HG03469 (cell line): ENCODE measurements at regions not wholly inside any gene's neighbourhood (a gene's known extent, or its start where the extent isn't known, plus 50 kb on each side); places are given as distances from the start of the nearest gene placed in this dataset.
"Not testable (repeated sequence)": the region's sequence is repeated elsewhere in the genome, so short reads cannot be mapped to it uniquely, and the experiment has no call there.

Source experiments
- ATAC-seq: cut with Tn5 transposase; IDR thresholded peaks from one replicate; pipeline ENCODE4 v1.9.1; 2021; ENCODE audit warnings: mild to moderate bottlenecking, moderate library complexity, moderate number of reproducible peaks; ENCODE audit not compliant: unreplicated experiment

DNA sequence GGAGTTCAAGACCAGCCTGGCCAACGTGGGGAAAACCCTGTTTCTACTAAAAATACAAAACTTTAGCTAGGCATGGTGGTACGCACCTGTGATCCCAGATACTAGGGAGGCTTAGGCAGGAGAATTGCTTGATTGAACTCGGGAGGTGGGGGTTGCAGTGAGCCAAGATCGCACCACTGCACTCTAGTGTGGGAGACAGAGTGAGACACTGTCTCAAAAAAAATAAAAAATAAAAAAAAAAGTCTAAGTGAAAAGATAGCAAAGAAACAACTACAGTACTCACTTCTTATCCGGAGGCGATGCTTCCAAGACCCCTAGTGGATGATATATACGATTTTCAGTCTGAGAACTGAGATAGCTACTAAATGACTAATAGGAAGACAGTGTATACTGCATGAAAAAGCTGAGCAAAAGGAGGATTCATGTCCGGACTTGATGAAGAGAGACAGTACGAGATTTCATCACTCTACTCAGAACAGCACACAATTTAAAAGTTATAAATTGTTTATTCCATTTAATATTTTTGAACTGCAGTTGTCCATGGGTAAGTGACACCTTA, 138.7 kb upstream of the GOLGA6L6 start:
- not testable (repeated sequence) for ATAC-seq

DNA sequence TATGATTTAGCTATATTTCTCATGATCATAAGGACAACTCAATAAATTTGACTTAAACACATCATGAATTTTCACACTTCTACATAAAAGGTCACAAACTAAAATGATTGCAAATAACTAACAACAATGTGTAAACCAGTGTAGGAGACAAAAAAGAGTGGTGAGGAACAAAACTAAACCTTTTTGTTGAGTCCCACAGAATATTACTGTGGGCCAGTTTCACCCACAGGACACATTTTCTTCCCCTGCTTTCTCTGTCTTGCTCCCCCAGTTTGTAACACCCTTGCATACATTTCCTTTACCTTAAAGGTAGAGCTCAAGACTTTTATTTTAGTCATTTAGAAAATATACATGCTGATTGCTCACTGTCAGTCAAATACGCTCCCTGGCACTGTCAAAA, 130.9 kb upstream of the GOLGA6L6 start:
- ATAC-seq, result no peak

DNA sequence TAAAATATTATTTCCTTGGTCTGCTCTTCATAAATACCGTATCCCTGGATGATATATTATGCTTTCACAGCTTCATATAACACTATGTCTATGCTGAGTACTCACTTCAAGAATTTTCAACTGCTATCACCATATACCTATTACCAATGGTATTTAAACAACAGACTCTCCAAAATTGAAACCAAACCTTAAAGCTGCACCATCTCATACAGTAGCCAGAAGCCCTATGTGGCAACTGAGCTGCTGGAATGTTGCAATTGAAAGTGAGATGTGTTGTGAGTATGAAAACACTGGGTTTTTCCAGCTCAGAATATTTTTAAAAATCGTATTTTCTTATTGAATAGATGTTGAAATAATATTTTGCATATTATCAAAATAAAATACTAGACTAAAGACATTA, 130.1 kb upstream of the GOLGA6L6 start:
- no peak for ATAC-seq

DNA sequence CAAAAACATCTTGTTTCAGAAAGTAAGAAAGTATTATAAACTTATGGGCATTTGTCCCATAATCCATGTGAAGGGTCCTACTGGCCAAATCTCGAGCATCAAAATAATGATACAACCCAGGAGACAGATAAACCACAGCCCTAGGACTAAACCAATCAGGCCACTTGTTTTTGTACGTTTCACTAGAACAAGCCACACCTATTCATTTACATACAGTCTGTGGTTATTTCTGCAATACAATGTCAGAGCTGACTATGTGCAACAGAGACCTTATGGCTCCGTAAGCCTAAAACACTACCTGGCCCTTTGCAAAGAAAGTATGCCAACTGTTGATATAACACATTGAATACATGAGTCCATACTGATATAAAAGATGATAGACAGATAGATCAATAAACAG, 124.8 kb upstream of the GOLGA6L6 start:
- not testable (repeated sequence) for ATAC-seq

DNA sequence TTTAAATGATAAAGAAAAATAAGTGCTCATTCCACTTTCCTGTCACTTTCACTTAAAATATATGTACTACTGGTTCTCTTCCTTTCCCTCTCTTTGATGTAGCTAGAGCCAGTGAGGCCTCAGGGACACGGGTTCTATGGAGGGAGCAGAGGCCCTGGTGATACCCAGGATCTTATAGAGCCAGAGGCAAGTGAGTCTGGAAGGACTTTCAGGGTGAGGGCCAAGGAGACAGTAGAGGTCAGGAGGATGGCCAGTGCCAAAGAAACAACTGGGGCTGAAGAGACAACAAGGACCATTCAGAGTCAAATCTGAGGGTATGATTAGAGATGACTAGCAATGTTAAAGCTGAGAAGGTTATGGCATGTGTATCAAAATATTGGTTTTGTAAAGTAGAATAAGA, 124.1 kb upstream of the GOLGA6L6 start:
- no peak for ATAC-seq

DNA sequence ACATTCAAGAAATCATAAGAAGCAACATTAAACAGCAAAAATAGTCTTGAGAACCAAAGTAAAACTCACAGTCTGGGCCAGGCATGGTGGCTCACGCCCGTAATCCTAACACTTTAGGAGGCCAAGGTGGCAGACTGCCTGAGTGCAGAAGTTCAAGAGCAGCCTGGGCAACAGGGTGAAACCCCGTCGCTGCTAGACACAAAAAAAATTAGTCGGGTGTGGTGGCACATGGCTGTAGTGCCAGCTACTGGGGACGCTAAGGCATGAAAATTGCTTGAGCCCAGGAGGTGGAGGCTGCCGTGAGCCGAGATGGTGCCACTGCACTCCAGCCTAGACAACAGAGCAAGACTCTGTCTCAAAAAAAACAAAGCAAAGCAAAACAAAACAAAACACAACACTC, 117.7 kb upstream of the GOLGA6L6 start:
- ATAC-seq, result no peak

DNA sequence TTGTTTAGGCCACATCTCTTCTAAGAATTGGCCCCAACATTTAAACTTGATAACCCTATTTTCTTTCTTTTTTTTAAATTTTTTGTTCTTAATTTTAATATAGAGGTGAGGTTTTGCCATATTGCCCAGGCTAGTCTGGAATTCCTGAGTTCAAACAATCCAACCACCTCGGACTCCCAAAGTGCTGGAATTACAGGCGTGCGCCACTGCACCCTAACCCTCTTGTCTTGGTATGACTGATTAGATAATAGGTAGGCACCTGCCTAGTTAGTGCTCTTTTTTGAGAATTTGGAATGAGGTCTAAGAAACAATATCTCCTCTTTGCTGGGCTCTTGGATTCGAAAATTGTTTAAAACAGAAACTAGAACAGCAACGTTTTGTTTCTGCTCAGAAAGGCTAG, 116.4 kb upstream of the GOLGA6L6 start:
- ATAC-seq, result no peak

DNA sequence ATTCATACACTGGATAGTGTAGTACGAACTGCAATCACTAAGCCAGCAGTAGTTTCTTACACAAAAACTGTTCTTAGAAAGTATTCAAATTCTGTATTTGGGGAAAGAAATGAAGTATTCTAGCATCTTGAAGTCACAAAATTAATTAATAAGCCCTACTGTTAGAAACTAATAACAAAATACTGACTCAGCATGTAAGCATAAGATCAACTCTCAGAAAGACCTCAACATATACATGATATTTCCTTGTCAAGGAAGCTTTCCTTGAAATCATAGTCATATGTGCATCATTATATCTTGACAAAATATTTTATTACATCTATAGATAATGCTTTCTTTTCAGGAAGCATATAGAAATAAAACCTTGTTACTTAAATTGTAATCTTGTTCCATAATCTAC, 115.5 kb upstream of the GOLGA6L6 start:
- ATAC-seq, result no peak

DNA sequence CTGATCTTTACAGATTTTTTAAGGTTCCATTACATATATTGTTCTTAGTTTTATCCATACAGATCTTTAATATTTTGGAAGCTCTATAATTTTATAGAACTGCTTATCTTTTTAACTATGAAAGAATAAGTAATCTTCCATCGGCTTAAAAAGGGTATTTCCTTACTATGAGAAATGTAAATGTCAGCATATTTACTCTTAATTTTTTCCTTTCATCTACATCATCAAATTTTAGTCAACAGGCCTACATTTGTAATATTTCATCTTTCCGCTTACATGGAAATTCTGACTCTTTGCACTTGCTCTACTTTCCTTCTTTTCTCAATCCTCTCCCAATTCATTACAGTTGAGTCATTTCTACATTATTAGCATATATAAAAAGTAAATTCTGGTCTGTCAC, 111.3 kb upstream of the GOLGA6L6 start:
- no peak for ATAC-seq

DNA sequence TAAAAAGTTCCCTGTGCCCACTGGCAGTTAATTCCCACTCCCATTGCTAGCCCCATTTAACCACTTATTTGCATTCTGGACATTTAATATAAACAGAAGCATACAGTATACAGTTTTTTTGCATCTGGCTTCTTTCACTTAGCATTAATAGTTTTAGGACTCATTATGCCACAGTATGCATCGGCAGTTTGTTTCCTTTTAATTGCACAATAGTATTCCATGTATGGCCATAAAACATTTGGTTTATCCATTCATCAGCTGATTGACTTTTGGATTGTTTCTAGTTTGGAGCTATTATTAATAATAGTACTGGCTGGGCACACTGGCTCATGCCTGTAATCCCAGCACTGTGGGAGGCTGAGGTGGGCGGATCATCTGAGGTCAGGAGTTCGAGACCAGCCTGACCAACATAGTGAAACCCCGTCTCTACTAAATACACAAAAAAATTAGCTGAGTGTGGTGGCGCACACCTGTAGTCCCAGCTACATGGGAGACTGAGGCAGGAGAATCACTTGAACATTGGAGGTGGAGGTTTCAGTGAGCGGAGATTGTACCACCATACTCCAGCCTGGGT, 106.9 kb upstream of the GOLGA6L6 start:
- ATAC-seq, result not testable (repeated sequence)

DNA sequence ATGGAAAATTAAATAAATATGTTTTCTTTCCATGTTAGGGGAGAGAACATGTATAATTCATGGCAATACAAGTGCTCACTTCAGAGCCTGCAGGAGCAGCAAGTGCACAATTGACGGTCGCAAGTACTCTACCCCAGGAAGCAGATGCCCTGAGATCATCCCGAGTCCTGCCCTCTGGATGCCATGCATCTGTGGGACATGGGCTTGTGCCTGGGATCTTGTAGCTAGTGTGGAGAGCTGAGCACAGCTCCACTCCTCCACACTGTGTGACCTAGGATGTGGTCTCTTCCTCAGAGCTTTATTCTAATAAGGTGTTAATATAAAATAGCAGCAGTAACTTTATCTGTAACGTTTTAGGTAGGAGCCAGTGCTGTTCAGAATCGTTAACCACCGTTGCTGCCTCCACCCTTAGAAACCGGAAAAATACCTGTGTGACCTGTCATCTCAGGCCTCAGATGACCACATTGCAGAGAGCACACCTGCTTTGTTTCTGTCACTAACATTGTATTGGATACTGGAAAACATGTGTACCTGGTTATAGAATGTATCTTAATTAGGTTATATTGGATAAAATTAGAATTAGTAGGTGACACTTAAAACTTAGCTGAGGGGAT, 105.0 kb upstream of the GOLGA6L6 start:
- no peak for ATAC-seq

DNA sequence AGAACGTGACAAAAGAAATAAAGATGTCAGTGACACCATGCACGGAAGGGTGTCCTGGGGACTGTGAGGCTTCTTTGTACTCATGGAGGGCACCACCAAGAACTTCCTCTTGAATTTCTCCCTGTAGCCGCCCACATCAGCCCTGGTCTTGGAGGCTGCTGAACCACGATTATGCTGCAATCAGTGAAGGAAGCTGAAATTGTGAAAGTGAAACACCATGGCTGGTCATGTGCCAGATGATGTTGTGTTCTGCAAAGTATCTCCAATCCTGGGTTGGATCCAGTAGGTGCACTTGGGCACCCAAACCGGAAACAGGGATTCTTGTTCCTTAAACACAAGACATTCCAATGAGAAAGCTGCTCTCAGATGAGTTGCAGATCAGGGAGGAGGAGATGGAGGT, 104.4 kb upstream of the GOLGA6L6 start:
- peak; percentile 50 for ATAC-seq

DNA sequence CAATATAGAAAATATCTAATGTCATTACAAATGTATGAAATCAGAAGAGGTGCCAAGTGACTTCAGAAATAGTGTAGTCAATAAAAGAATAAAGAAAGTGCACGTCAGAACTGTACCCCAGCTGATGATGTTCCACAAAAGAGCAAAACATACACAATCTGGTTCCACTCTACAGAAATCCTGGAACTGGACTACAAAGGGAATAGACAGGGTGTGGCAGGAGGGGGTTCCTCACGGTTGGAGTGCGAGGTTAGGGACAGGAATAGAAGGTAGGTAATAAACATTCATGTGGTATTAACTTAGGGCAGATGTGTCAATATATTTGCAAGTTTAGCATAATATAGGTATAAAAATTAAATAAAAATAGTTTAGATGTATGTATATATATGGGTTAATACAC, 103.3 kb upstream of the GOLGA6L6 start:
- ATAC-seq, result no peak

DNA sequence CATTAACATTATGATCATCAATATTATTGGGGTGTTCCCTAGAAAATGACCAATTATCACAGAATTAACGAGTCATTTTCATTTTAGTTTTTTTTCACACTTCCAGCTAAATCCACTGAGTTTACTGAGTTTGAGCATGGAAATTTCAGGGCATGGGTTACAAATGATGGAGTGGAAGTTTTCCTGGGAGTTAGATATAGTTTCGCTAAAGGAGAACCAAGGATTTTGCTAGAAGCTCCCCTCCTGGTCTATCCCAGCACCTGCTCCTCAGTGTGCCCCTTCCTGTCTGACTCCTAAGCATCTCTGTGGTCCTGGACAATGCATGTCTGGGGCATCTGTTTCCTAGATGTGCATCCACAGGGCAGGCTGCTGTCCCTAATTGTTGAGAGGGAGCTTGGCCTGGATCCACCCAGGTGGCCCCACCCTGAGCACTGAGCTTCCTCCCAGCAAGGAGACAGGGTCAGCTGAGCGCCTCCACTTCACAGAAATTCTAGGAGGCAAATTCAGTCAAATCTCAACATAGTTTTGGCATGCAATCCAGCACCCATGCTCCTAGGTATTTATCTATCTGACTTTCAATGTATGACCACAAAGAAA, 102.3 kb upstream of the GOLGA6L6 start:
- no peak for ATAC-seq

DNA sequence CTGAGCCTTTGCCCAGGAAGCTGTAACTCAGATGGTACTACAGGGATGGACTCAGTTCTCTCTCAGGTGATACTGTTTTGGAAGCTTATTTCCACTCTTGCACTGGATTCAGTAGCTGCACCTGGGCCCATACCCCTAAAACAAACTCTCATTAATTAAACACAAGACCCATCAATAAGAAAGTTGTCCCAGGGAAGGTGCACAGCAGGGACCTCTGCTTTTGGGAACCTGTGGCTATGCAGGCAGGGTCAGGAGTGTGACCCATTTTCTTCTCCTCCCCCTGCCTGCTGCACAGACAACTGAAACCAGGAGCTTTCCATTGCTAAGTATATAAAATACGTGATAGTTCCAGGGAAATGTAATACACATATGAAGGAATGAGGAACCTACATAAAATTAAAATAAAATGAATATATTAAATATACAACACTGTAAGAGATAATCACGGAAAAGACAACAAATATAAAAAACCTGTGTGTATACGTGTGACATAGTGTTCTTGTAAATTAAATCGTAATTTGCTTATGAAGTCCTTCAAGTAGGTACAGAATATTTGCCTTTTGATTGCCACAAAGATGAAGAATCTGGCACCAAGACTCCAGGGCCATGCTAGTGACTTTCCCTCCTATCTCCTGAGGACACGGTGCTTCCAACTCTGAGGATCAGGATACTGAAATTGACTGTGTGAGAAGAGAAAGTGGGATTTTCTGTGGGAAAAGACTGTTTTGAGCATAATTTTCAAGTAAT, 101.6 kb upstream of the GOLGA6L6 start:
- no peak for ATAC-seq

DNA sequence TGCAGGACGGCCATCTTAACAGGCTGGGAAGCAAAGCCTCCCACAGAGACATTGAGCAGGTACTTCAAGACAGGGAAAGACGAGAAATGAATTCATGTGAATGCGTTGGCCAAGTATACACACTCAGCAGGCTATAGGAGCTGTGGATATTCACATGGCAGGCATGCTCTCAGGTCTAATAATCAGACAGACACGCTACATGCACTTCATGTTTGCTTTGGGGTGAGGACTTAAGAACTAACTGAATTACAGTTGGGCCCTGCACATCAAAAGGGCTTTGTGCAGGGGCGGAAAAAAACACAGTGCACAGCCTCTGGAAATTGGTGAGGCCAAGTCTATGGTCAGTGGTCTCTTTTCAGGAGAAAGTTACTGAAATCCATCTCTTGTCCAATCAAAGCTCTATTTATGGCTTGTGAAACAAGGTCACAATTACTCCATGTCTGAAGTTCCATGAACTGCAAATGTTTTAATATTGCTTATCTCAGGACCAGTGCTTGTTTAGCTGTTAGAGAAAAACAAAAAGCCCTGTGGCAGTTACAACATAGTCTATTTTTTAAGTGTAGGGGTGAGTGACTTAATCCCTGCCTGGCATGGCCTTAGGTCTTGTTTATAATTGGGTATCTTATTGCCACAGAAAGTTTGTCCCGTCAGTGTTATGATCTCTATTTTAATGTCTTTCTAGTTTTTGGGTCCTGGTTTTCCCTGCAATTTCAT, 100.6 kb upstream of the GOLGA6L6 start:
- ATAC-seq, result no peak

DNA sequence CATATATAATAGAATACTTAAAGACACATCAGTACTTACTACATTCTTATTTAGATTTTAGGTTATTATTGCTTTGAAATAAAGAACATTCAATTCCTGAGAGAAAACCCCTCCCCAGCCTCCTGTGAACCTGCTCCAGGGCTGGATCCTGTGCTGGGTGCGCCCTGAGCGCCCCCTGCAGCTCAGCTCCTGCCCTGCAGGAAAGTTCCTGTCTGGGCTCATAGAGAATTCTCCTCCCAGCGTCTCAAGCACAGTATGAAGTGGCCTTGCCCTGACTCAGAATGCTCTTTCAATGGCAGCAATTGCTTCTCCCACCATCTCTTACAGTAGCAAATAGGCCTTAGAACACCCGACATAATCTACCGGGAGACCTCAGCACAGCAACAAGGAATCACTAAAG, 98.8 kb upstream of the GOLGA6L6 start:
- ATAC-seq, result peak; percentile 38

DNA sequence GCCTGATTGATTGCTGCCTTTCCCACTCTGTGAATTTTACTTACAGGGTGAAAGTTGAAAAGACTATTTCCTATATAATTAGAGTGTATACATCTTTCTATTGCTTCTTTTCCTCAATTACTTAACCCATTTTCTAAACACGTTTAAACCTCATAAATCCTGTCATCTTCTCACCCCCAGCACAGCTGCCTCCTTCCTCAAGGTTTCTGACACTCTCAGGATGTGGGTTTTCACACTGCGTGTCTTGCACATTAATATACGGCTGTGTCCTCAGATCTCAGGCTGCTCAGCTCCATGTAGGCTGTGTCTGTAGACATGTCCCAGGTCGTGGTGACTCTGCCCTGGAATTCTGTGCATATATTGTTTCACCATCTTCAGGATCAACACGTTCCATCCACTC, 97.6 kb upstream of the GOLGA6L6 start:
- not testable (repeated sequence) for ATAC-seq

DNA sequence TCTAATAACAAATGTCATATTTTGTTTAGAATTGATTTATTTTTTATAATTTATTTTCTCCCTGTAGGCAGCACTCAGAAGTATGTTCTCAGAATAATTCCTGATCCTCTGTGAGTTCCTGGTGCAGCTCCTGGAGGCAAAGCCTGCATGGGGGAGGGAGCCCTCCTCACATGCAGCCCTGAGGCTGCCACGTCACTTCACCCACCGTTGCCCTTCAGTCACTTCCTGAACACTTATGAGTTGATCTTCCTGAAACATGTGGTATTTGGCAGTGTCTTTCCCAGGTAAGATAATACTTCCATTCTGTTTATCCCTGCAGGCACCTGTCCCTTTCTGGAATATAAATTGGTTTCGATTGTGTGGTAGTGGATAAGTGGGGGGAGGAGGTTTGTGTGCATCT, 95.9 kb upstream of the GOLGA6L6 start:
- ATAC-seq, result not testable (repeated sequence)

DNA sequence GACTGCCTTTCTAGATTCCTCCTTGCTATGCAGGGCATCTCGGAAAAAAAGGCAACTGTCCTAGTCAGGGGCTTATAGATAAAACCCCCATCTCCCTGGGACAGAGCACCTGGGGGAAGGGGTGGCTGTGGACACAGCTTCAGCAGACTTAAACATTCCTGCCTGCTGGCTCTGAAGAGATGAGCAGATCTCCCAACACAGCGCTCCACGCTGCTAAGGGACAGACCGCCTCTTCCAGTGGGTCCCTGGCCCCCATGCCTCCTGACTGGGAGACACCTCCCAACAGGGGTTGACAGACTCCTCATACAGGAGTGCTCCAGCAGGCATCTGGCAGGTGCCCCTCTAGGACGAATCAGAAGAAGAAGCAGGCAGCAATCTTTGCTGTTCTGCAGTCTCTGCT, 87.9 kb upstream of the GOLGA6L6 start:
- ATAC-seq, result not testable (repeated sequence)

DNA sequence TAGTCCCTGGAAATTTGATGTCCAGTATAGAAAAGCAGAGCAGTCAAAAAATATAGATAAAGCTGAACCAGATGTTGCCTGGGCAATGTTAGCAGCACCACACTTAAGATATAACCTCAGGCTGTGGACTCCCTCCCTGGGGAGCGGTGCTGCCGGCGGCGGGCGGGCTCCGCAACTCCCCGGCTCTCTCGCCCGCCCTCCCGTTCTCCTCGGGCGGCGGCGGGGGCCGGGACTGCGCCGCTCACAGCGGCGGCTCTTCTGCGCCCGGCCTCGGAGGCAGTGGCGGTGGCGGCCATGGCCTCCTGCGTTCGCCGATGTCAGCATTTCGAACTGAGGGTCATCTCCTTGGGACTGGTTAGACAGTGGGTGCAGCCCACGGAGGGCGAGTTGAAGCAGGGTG, 86.9 kb upstream of the GOLGA6L6 start:
- ATAC-seq, result not testable (repeated sequence)
